Breast epithelium (tissue), 4 donors: ENCODE measurements at regions not wholly inside any gene's neighbourhood (a gene's known extent, or its start where the extent isn't known, plus 50 kb on each side); places are given as distances from the start of the nearest gene placed in this dataset.
"Not testable (repeated sequence)": the region's sequence is repeated elsewhere in the genome, so short reads cannot be mapped to it uniquely, and the experiment has no call there.

Source experiments
- DNase-seq, 2 donors: peaks; one replicate each; pipeline ENCODE4 v3.0.0-alpha.2; 2019; ENCODE audit warnings: low spot score in 2 of 2
- H3K27ac ChIP-seq, 2 donors: fragments of 200-600 bp; sonication (generic) in 1 of 2; one replicate each; pipeline ENCODE4 v1.5.1; 2016 to 2019; ENCODE audit warnings: mild to moderate bottlenecking in 1 of 2
- H3K27me3 ChIP-seq, 2 donors: fragments of 200-600 bp; sonication (generic) in 1 of 2; one replicate each; pipeline versions ENCODE4 v1.5.1 to v1.6.0; 2017 to 2019; ENCODE audit warnings: control low read depth in 1 of 2, mild to moderate bottlenecking in 1 of 2
- H3K36me3 ChIP-seq: fragments of 200-600 bp; one replicate; pipeline ENCODE4 v1.5.1; 2019
- H3K4me1 ChIP-seq, 2 donors: fragments of 200-600 bp; sonication (generic); one replicate each; pipeline ENCODE4 v1.5.1; 2016 to 2019; ENCODE audit warnings: control low read depth in 1 of 2
- H3K4me3 ChIP-seq, 3 donors: fragments of 200-600 bp; sonication (generic); 1 replicate in 2 of 3; 2 replicates in 1 of 3; pipeline ENCODE4 v1.5.1; 2016 to 2019; ENCODE audit warnings: mild to moderate bottlenecking in 3 of 3, moderate library complexity in 2 of 3
- H3K9me3 ChIP-seq, 2 donors: fragments of 200-600 bp; sonication (generic) in 1 of 2; one replicate each; pipeline ENCODE4 v1.5.1; 2016 to 2019; ENCODE audit warnings: control low read depth in 1 of 2
- CTCF ChIP-seq, 3 donors: fragments of 450-650 bp; IDR thresholded peaks; one replicate each; pipeline ENCODE4 v1.5.1; 2016 to 2017; ENCODE audit warnings: antibody characterized with exemption in 3 of 3, mild to moderate bottlenecking in 3 of 3, moderate library complexity in 3 of 3
- POLR2A ChIP-seq: fragments of 450-650 bp; IDR thresholded peaks from one replicate; pipeline ENCODE4 v1.6.1; 2016; ENCODE audit warnings: antibody characterized with exemption, mild to moderate bottlenecking, moderate library complexity
- POLR2AphosphoS5 ChIP-seq, 3 donors: sonication (generic); formaldehyde crosslinking; IDR thresholded peaks; one replicate each; pipeline ENCODE4 v1.6.1; 2017; ENCODE audit warnings: antibody characterized with exemption in 3 of 3
- intact Hi-C: fragments of 100-400 bp; cut with DNase I; formaldehyde crosslinking; loops from one replicate; pipeline ENCODE4 v1.15.1; 2023; ENCODE audit warnings: low total_unique reads

DNA sequence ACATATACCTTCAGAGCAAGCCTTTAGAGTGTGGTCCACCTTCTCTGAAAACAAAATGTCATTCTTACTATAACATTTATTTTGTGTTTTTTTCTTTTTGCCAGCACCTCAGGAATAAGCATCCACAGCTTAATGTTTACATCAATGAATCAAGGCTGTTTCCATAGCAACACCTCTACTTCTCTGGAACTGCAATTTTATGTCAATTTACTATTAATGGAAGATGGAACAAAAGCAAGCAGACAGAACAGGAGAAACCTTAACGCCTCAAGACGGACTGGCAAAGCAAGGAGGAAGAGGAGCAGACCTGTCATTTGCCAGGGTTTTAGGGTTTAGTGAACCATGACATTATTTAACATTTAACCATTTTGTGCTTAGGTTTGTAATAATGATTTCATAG is 63.1 kb downstream of the PRR15 start:
- DNase-seq, result no peak
- TF ChIP-seq POLR2A (no peak), CTCF (IDR thresholded peaks at IDR 0.05) (no peak), POLR2AphosphoS5 (IDR thresholded peaks at IDR 0.05) (no peak)

DNA sequence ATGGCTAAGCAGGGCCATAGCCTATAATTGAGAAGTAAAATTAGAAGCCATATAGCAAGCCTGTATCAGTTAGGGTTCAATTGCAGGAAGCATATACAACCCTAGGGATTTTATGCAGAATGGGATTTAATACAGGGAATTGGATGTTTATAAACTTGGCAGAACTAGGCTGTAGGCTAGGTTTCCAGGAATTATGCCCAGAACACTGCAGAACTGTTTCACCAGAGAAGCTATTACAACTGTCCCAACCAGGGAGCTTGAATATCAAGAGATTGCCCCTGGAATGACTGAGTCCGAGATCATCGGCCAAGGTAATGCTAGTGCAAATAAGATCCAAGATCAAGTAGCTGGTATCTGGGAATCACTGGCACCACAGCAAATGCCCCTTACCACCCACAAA is 64.0 kb downstream of the PRR15 start:
- Histone ChIP-seq H3K36me3 (no peaks in the 10 kb centered on the region), H3K27ac (no peak overlapping the region), H3K27me3 (no peaks in the 10 kb centered on the region), H3K4me1 (no peaks in the 10 kb centered on the region), H3K4me3 (no peak overlapping the region), H3K9me3 (no peaks in the 10 kb centered on the region)
- intact Hi-C loops, result no loop called here
- no peak for DNase-seq
- TF ChIP-seq POLR2A (no peak), POLR2AphosphoS5 (IDR thresholded peaks at IDR 0.05) (no peak), CTCF (IDR thresholded peaks at IDR 0.05) (no peak)

More for the DNA sequence above, 63.1 kb downstream of the PRR15 start:
- H3K9me3 ChIP-seq, result no peaks in the 10 kb centered on the region
- no peak overlapping the region for H3K4me3 ChIP-seq
- intact Hi-C loops, result no loop called here
- no peak overlapping the region for H3K27ac ChIP-seq
- no peaks in the 10 kb centered on the region for H3K4me1 ChIP-seq
- H3K27me3 ChIP-seq, result no peaks in the 10 kb centered on the region
- H3K36me3 ChIP-seq, result no peaks in the 10 kb centered on the region

DNA sequence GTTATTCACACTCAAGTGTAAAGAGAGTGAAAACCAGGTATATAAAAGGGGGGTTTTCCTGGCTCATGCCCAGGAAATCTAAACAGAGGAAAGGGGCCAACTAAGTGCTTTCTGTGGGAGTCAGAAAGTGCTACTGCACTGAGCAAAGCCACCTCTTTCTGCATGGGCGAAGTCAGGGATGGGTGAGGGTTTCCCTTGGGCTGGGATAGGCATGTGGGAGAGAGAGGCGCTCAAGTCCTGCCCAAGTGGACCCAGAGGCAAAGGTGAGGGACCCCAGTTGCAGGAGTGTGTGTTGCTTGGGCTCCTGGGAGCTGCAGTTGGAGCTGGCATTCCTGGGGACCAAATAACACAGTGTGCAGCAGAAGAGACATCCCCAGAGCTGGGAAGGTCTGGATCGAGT is 65.9 kb downstream of the PRR15 start:
- TF ChIP-seq POLR2A, result no peak
- TF ChIP-seq POLR2AphosphoS5 (IDR thresholded peaks at IDR 0.05), result no peak
- TF ChIP-seq CTCF (IDR thresholded peaks at IDR 0.05), result no peak
- Histone ChIP-seq H3K27me3 (no peaks in the 10 kb centered on the region), H3K4me1 (no peaks in the 10 kb centered on the region), H3K9me3 (no peaks in the 10 kb centered on the region), H3K36me3 (no peaks in the 10 kb centered on the region), H3K4me3 (no peak overlapping the region), H3K27ac (no peak overlapping the region)
- DNase-seq, result no peak
- intact Hi-C loops, result no loop called here

- H3K4me1 ChIP-seq, H3K4me3 ChIP-seq, DNase-seq, H3K36me3 ChIP-seq, intact Hi-C loops, H3K27me3 ChIP-seq, H3K27ac ChIP-seq, H3K9me3 ChIP-seq: not testable (repeated sequence)
These were observed 71.7 kb downstream of the PRR15 start for GRCh38 chr7:29635067-29636008.

DNA sequence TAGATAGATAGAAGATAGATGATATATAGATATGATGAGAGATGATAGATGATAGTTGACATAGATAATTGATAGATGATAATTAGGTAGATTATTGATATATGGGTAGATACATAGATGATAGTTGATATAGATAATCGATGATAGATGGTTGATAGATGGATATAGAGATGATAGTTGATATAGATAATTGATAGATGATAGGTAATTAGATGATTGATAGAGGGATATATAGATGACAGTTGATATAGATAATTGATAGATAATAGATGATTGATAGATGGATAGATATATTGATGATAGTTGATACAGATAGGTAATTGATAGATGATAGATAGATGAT is 72.3 kb downstream of the PRR15 start:
- H3K4me3 ChIP-seq, result no peak overlapping the region
- no peak for TF ChIP-seq CTCF (IDR thresholded peaks at IDR 0.05)
- TF ChIP-seq POLR2A, result no peak
- TF ChIP-seq POLR2AphosphoS5 (IDR thresholded peaks at IDR 0.05), result no peak
- intact Hi-C loops, result no loop called here

More for the DNA sequence above, 72.3 kb downstream of the PRR15 start:
- H3K4me1 ChIP-seq, result no peaks in the 10 kb centered on the region
- no peak for DNase-seq
- no peak overlapping the region for H3K27ac ChIP-seq
- H3K36me3 ChIP-seq, result no peaks in the 10 kb centered on the region
- no peaks in the 10 kb centered on the region for H3K27me3 ChIP-seq
- no peaks in the 10 kb centered on the region for H3K9me3 ChIP-seq
